Adrenal gland (tissue), 5 donors: ENCODE measurements at regions not wholly inside any gene's neighbourhood (a gene's known extent, or its start where the extent isn't known, plus 50 kb on each side); places are given as distances from the start of the nearest gene placed in this dataset.
"Not testable (repeated sequence)": the region's sequence is repeated elsewhere in the genome, so short reads cannot be mapped to it uniquely, and the experiment has no call there.

Experiments used
- POLR2A ChIP-seq, 2 donors: fragments of 450-650 bp; IDR thresholded peaks; one replicate each; pipeline ENCODE4 v1.6.1; 2017; ENCODE audit warnings: antibody characterized with exemption in 2 of 2, mild to moderate bottlenecking in 2 of 2, moderate library complexity in 1 of 2
- TF ChIP-seq, protein P1 (sequence below), 6 experiments: fragments of 450-650 bp in 4 of 6; fragments of 200-600 bp in 2 of 6; sonication (generic) in 1 of 6; IDR thresholded peaks; 1 replicate in 5 of 6; 2 replicates in 1 of 6; pipeline versions ENCODE4 v1.5.1 to v1.8.0; 2016 to 2021; ENCODE audit warnings: antibody characterized with exemption in 6 of 6, mild to moderate bottlenecking in 2 of 6, moderate library complexity in 1 of 6
- donor health status: DM: no; HTN: no; CAD: no.

DNA sequence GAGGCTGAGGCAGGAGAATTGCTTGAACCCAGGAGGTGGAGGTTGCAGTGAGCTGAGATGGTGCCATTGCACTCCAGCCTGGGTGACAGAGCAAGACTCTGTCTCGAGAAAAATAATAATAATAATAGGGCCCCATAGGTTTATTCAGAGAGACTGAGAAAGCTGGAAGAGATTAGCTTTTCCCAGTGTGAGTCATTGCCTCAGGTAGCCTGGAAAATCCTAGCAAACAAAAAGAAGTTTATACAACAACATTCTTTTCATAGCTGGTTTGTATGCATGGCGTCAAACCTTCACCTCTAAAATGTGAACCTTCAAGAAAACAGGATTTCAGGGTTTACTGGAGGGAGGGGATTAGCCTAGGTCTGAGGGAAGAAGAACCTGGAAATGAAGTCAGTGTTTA lies 2768.8 kb upstream of the TPTE start:
- TF ChIP-seq, protein P1, sequence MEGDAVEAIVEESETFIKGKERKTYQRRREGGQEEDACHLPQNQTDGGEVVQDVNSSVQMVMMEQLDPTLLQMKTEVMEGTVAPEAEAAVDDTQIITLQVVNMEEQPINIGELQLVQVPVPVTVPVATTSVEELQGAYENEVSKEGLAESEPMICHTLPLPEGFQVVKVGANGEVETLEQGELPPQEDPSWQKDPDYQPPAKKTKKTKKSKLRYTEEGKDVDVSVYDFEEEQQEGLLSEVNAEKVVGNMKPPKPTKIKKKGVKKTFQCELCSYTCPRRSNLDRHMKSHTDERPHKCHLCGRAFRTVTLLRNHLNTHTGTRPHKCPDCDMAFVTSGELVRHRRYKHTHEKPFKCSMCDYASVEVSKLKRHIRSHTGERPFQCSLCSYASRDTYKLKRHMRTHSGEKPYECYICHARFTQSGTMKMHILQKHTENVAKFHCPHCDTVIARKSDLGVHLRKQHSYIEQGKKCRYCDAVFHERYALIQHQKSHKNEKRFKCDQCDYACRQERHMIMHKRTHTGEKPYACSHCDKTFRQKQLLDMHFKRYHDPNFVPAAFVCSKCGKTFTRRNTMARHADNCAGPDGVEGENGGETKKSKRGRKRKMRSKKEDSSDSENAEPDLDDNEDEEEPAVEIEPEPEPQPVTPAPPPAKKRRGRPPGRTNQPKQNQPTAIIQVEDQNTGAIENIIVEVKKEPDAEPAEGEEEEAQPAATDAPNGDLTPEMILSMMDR (IDR thresholded peaks at IDR 0.05): not testable (repeated sequence)
- TF ChIP-seq POLR2A (IDR thresholded peaks at IDR 0.05): not testable (repeated sequence)
